SJCRH30 (cell line): ENCODE measurements at regions not wholly inside any gene's neighbourhood (a gene's known extent, or its start where the extent isn't known, plus 50 kb on each side); places are given as distances from the start of the nearest gene placed in this dataset.
"Not testable (repeated sequence)": the region's sequence is repeated elsewhere in the genome, so short reads cannot be mapped to it uniquely, and the experiment has no call there.

Experiments
- DNase-seq, 2 experiments: peaks; one replicate each; pipeline ENCODE4 v3.0.0-alpha.2; 2015 to 2020
- H3K27ac ChIP-seq: fragments of 250-450 bp; sonication (Bioruptor Pico); 2 replicates; pipeline ENCODE4 v1.5.1; 2020; ENCODE audit warnings: mild to moderate bottlenecking, moderate library complexity
- H3K27me3 ChIP-seq: fragments of 250-450 bp; sonication (Bioruptor Pico); 2 replicates; pipeline ENCODE4 v1.5.1; 2020; ENCODE audit warnings: mild to moderate bottlenecking, moderate library complexity
- H3K36me3 ChIP-seq: fragments of 250-450 bp; sonication (Bioruptor Pico); 2 replicates; pipeline ENCODE4 v1.5.1; 2020; ENCODE audit warnings: mild to moderate bottlenecking, moderate library complexity
- H3K4me1 ChIP-seq: fragments of 250-450 bp; sonication (Bioruptor Pico); 2 replicates; pipeline ENCODE4 v1.5.1; 2020; ENCODE audit warnings: mild to moderate bottlenecking, moderate library complexity
- H3K4me3 ChIP-seq: fragments of 250-450 bp; sonication (Bioruptor Pico); 2 replicates; pipeline ENCODE4 v1.5.1; 2020; ENCODE audit warnings: mild to moderate bottlenecking, moderate library complexity
- H3K9me3 ChIP-seq: fragments of 250-450 bp; sonication (Bioruptor Pico); replicated peaks from 2 replicates; pipeline ENCODE4 v1.5.1; 2020; ENCODE audit warnings: mild to moderate bottlenecking, moderate library complexity

- DNase-seq = peak in 1 of 2 experiments; percentile 13
- H3K4me3 ChIP-seq, H3K36me3 ChIP-seq, H3K27ac ChIP-seq, H3K4me1 ChIP-seq, H3K27me3 ChIP-seq, H3K9me3 ChIP-seq: not testable (repeated sequence)
Measured at GRCh38 chr1:206299181-206299791, 95.9 kb downstream of the SRGAP2 start.

- DNase-seq = peak in 1 of 2 experiments; percentile 30
- not testable (repeated sequence) for H3K27ac ChIP-seq
Measured at GRCh38 chr1:206299942-206300341, 96.6 kb downstream of the SRGAP2 start.

GRCh38 chr1:206302056-206302455 lies 98.7 kb downstream of the SRGAP2 start:
- not testable (repeated sequence) for H3K27ac ChIP-seq, H3K4me1 ChIP-seq, H3K27me3 ChIP-seq, H3K36me3 ChIP-seq, H3K4me3 ChIP-seq, H3K9me3 ChIP-seq, DNase-seq

More at GRCh38 chr1:206299942-206300341, 96.6 kb downstream of the SRGAP2 start:
- H3K9me3 ChIP-seq, H3K36me3 ChIP-seq, H3K27me3 ChIP-seq, H3K4me1 ChIP-seq, H3K4me3 ChIP-seq: not testable (repeated sequence)

- H3K4me1 ChIP-seq, DNase-seq, H3K27me3 ChIP-seq, H3K36me3 ChIP-seq, H3K27ac ChIP-seq, H3K9me3 ChIP-seq, H3K4me3 ChIP-seq: not testable (repeated sequence)
Measured at GRCh38 chr1:206307442-206307841, 104.1 kb downstream of the SRGAP2 start.

- not testable (repeated sequence) for H3K9me3 ChIP-seq, H3K27me3 ChIP-seq, H3K4me1 ChIP-seq, H3K27ac ChIP-seq, DNase-seq, H3K36me3 ChIP-seq, H3K4me3 ChIP-seq
Measured at GRCh38 chr1:206310948-206311347, 107.6 kb downstream of the SRGAP2 start.

- not testable (repeated sequence) for H3K4me3 ChIP-seq, H3K27ac ChIP-seq, H3K4me1 ChIP-seq, H3K9me3 ChIP-seq, H3K36me3 ChIP-seq, H3K27me3 ChIP-seq
- DNase-seq = peak; percentile 60 to 67
Measured at GRCh38 chr1:206311611-206312273, 108.4 kb downstream of the SRGAP2 start.

GRCh38 chr1:206312274-206312665 lies 108.9 kb downstream of the SRGAP2 start:
- not testable (repeated sequence) for H3K36me3 ChIP-seq, H3K9me3 ChIP-seq, H3K27ac ChIP-seq, DNase-seq, H3K4me3 ChIP-seq, H3K27me3 ChIP-seq, H3K4me1 ChIP-seq

- not testable (repeated sequence) for H3K27me3 ChIP-seq, H3K36me3 ChIP-seq, DNase-seq, H3K27ac ChIP-seq, H3K4me1 ChIP-seq, H3K9me3 ChIP-seq, H3K4me3 ChIP-seq
Measured at GRCh38 chr1:206314951-206315636, 111.8 kb downstream of the SRGAP2 start.

- not testable (repeated sequence) for H3K4me3 ChIP-seq, H3K27me3 ChIP-seq, H3K36me3 ChIP-seq, H3K9me3 ChIP-seq, H3K4me1 ChIP-seq, DNase-seq, H3K27ac ChIP-seq
Measured at GRCh38 chr1:206316901-206317300, 113.6 kb downstream of the SRGAP2 start.

- H3K36me3 ChIP-seq, H3K27ac ChIP-seq, H3K9me3 ChIP-seq, H3K4me1 ChIP-seq, H3K4me3 ChIP-seq, DNase-seq, H3K27me3 ChIP-seq: not testable (repeated sequence)
Measured at GRCh38 chr1:206317878-206318514, 114.7 kb downstream of the SRGAP2 start.

GRCh38 chr1:206320227-206320626 lies 116.9 kb downstream of the SRGAP2 start:
- not testable (repeated sequence) for H3K4me1 ChIP-seq, DNase-seq, H3K4me3 ChIP-seq, H3K27ac ChIP-seq, H3K27me3 ChIP-seq, H3K36me3 ChIP-seq, H3K9me3 ChIP-seq

GRCh38 chr1:206326159-206326939 lies 123.0 kb downstream of the SRGAP2 start:
- not testable (repeated sequence) for H3K27ac ChIP-seq, H3K4me1 ChIP-seq, H3K9me3 ChIP-seq, H3K4me3 ChIP-seq, H3K27me3 ChIP-seq, H3K36me3 ChIP-seq
- peak in 1 of 2 experiments; percentile 12 for DNase-seq

GRCh38 chr1:206331597-206331996 lies 128.3 kb downstream of the SRGAP2 start:
- not testable (repeated sequence) for H3K27me3 ChIP-seq, H3K4me1 ChIP-seq, DNase-seq, H3K4me3 ChIP-seq, H3K36me3 ChIP-seq, H3K27ac ChIP-seq, H3K9me3 ChIP-seq

GRCh38 chr1:206333316-206333715 lies 130.0 kb downstream of the SRGAP2 start:
- H3K4me1 ChIP-seq, H3K27ac ChIP-seq, DNase-seq, H3K4me3 ChIP-seq, H3K36me3 ChIP-seq, H3K9me3 ChIP-seq, H3K27me3 ChIP-seq: not testable (repeated sequence)

GRCh38 chr1:206333897-206334296 lies 130.6 kb downstream of the SRGAP2 start:
- H3K4me1 ChIP-seq, H3K9me3 ChIP-seq, H3K27me3 ChIP-seq, H3K4me3 ChIP-seq, H3K27ac ChIP-seq, DNase-seq, H3K36me3 ChIP-seq: not testable (repeated sequence)
